ACC112 (cell line): ENCODE measurements at regions not wholly inside any gene's neighbourhood (a gene's known extent, or its start where the extent isn't known, plus 50 kb on each side); places are given as distances from the start of the nearest gene placed in this dataset.

Experiments used
- H2AFZ ChIP-seq: fragments of 200-600 bp; sonication (generic); one replicate; pipeline ENCODE4 v1.6.0; 2017; ENCODE audit warnings: antibody characterized with exemption, low read length; ENCODE audit not compliant: unreplicated experiment
- H3K27ac ChIP-seq: fragments of 200-600 bp; sonication (generic); 2 replicates; pipeline ENCODE4 v1.5.1; 2014; ENCODE audit warnings: low read depth, mild to moderate bottlenecking, antibody characterized with exemption, low read length, moderate library complexity
- H3K27me3 ChIP-seq: fragments of 200-600 bp; sonication (generic); 2 replicates; pipeline ENCODE4 v1.6.1; 2014; ENCODE audit warnings: mild to moderate bottlenecking, antibody characterized with exemption, low read length, moderate library complexity, mixed read lengths; ENCODE audit not compliant: insufficient read depth
- H3K36me3 ChIP-seq: fragments of 200-600 bp; sonication (generic); 2 replicates; pipeline ENCODE4 v1.6.1; 2016; ENCODE audit warnings: mild to moderate bottlenecking, antibody characterized with exemption, low read length, moderate library complexity, mixed read lengths; ENCODE audit not compliant: insufficient read depth
- H3K4me1 ChIP-seq: fragments of 200-600 bp; sonication (generic); one replicate; pipeline ENCODE4 v1.6.1; 2016; ENCODE audit warnings: low read length, mixed read lengths; ENCODE audit not compliant: insufficient read depth, unreplicated experiment, control insufficient read depth
- H3K4me3 ChIP-seq: fragments of 200-600 bp; sonication (generic); 2 replicates; pipeline ENCODE4 v1.5.1; 2014; ENCODE audit warnings: mild to moderate bottlenecking, low read depth, low read length
- H3K79me2 ChIP-seq: fragments of 200-600 bp; sonication (generic); one replicate; pipeline ENCODE4 v1.6.0; 2016; ENCODE audit warnings: low read length; ENCODE audit not compliant: control insufficient read depth, unreplicated experiment, insufficient read depth

DNA sequence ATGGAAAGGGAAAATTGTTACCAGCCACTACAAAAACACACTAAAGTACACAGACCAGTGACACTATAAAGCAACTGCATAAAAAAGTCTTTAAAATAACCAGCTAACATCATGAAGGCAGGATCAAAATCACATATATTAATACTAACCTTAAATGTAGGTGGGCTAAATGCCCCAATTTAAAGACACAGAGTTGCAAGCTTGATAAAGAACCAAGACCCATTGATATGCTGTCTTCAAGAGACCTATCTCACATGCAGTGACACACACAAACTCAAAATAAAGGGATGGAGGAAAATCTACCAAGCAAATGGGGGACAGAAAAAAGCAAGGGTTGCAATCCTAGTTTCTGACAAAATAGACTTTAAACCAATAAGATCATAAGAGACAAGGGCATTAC lies 246.3 kb downstream of the SEC16B start:
- no peaks in the 10 kb centered on the region for H3K36me3 ChIP-seq

DNA sequence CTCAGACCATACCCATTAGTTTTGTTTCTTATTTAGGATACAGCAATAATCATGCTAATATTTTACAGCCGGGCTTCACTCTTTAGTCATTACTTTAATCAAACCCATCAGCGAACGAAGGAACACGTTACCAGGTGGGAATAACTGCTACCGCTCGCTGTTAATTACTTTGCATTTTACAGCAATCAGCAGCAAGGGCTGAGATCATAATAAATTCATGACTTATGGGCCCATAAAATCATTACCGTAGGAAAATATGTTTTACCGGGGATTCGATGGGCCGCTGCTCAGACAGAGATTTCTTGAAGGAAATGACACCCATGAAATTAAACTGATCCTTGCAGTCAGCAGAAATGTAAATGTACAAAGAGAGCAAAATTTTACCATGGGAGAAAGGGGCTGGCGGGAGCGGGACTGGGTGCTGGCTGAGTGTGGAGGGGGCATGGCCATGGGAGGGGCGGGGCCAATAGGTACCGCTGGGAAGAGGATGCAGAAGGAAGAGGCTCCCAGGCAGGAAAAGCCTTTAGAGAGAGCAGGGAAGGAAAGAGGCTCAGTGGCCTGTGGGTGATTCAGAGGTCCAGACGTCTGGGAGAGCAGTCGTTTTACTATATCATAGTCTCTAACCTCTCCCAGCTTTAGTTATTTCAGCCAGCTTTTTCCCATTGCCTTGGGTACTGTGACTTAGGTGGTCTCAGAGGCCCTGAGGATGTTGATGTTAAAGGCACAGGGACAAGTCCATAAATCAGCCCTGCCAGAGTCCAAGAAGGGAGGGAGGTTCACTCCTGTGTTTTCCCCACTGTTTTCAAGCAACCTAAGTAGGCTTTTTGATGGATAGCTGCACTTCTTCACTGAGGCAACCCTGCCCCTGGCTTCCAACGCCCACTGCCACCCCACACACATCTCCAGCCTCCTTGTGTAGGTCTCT lies 258.9 kb downstream of the SEC16B start:
- H3K79me2 ChIP-seq, result no peaks in the 10 kb centered on the region
- no peak overlapping the region for H2AFZ ChIP-seq
- H3K36me3 ChIP-seq, result no peaks in the 10 kb centered on the region
- no peaks in the 10 kb centered on the region for H3K27me3 ChIP-seq
- no peak overlapping the region for H3K4me3 ChIP-seq
- H3K4me1 ChIP-seq, result no peaks in the 10 kb centered on the region
- H3K27ac ChIP-seq, result no peak overlapping the region

More for the DNA sequence above, 246.3 kb downstream of the SEC16B start:
- Histone ChIP-seq H3K27me3 (no peaks in the 10 kb centered on the region), H3K27ac (no peak overlapping the region), H3K79me2 (no peaks in the 10 kb centered on the region), H3K4me3 (no peak overlapping the region), H2AFZ (no peak overlapping the region), H3K4me1 (no peaks in the 10 kb centered on the region)

DNA sequence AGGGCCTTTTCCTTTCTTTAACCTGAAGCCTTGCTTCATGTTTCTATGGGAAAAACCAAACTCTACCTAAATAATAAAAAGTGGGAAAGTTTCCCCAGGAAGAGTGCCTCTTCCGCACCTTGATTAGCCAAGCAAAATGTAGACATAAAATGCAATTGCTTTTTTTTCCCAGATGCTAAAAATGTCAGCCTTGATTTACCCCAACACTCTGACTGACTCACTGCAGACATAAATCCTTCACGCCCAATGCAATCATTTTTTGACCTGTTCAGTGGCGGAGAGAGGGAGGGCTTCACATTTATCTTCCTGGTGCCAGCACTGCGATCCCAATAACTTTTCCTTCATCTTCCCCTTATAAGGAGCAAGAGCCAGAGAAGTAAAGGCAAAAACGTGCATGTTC lies 261.5 kb downstream of the SEC16B start:
- Histone ChIP-seq H2AFZ (no peak overlapping the region), H3K79me2 (no peaks in the 10 kb centered on the region), H3K27me3 (no peaks in the 10 kb centered on the region), H3K36me3 (no peaks in the 10 kb centered on the region), H3K4me3 (no peak overlapping the region), H3K27ac (no peak overlapping the region), H3K4me1 (no peaks in the 10 kb centered on the region)

DNA sequence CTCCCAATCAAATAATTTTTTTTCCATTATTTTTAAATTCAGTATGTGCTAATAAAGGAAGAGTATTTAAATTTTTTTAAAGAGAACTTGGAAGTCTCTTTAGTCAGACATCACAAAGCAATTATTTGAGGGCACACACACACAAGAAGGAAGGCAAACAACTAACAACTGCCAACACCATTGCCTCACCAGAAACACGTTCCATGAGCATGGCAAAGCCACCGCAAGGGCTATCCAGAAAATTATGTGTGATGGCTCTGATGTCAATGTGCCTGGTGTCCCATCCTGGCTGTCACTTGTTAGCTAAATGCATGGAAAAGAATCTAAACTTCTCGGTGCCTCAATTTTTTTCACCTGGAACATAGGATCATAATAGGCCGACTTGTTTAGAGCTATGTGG lies 262.9 kb downstream of the SEC16B start:
- no peak overlapping the region for H3K4me3 ChIP-seq
- no peaks in the 10 kb centered on the region for H3K36me3 ChIP-seq
- H2AFZ ChIP-seq, result no peak overlapping the region
- no peak overlapping the region for H3K27ac ChIP-seq
- no peaks in the 10 kb centered on the region for H3K4me1 ChIP-seq
- H3K27me3 ChIP-seq, result no peaks in the 10 kb centered on the region
- no peaks in the 10 kb centered on the region for H3K79me2 ChIP-seq

DNA sequence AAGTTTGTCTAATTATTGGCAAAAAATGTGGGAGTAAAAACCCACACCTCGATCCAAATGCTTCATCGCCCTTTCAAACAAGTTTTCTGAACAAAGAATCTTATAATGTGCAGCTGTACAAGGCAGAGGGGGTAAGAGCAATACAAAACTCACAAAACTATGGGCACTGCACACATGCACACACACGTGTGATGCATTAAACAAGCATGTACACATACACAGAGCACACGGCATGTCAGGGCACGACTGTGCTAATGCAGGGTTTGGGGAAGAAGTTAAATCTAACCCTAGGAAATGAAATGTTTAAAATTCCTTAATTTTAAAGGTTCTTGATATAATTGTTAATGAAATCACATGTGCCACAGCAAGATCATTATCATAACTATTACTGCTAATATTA lies 264.0 kb downstream of the SEC16B start:
- Histone ChIP-seq H3K27ac (no peak overlapping the region), H3K4me1 (no peaks in the 10 kb centered on the region), H3K36me3 (no peaks in the 10 kb centered on the region), H3K79me2 (no peaks in the 10 kb centered on the region), H3K4me3 (no peak overlapping the region), H3K27me3 (no peaks in the 10 kb centered on the region), H2AFZ (no peak overlapping the region)

DNA sequence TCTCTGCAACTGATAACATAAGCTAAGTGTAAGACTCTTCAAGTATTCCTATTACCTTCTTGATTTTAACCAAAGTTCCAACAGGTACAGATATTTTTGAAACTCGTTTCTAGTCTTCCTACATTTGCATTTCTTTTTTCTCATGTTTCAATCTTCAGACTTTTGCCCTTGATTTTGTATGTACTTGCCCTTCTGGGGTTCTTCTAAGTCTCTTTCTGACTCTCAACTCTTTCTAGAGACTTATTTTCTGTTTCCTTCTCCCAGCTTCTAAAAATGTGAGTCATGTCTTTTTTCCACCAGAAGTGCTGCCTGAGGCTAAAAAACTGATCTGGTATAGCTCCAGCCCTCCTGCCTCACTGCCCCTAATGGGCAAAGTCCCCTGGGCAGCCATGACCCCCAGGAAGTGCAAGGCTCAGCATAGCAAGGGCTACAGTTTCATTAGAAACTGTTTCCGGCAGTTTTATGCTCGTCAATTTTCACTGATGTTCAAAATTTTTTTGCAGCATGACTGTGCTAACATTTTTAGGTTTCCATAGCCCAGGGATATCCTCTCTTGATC lies 265.9 kb downstream of the SEC16B start:
- Histone ChIP-seq H3K4me1 (no peaks in the 10 kb centered on the region), H3K36me3 (no peaks in the 10 kb centered on the region), H3K27ac (no peak overlapping the region)

DNA sequence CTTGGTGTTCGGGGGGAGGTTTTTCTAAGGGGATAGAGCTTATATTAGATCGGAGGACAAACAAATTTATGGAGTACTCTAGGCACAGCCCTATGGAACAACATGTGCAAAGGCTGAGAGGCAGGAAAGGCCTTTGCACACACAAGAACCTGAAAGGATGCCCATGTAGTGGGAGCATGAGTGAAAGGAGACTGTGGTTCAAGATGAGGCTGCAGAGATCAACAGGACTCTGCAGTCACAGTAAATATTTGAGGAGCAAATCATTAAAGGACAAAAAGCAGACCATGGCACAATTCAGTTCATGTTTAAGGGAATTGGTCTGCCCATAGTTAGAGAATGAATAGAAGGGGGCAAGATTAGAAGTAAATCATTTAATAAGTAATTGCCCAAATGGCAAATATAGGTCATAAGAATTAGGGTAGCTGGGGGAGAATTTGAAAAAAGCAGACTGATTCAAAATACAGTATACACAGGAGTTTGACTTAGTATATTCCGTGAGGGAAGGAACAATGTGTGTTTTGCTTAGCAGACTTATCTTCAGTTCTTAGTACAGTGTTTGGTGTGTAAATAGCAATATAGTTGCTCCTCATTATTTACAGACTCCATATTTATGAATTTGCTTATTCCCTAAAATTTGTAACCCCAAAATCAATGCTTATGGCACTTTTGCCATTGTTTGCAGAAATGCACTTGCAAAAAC lies 268.1 kb downstream of the SEC16B start:
- H3K27ac ChIP-seq, result no peak overlapping the region
- H2AFZ ChIP-seq, result no peak overlapping the region
- no peaks in the 10 kb centered on the region for H3K36me3 ChIP-seq
- no peaks in the 10 kb centered on the region for H3K4me1 ChIP-seq
- H3K4me3 ChIP-seq, result no peak overlapping the region
- H3K79me2 ChIP-seq, result no peaks in the 10 kb centered on the region
- no peaks in the 10 kb centered on the region for H3K27me3 ChIP-seq

More for the DNA sequence above, 265.9 kb downstream of the SEC16B start:
- Histone ChIP-seq H2AFZ (no peak overlapping the region), H3K79me2 (no peaks in the 10 kb centered on the region), H3K4me3 (no peak overlapping the region), H3K27me3 (no peaks in the 10 kb centered on the region)

DNA sequence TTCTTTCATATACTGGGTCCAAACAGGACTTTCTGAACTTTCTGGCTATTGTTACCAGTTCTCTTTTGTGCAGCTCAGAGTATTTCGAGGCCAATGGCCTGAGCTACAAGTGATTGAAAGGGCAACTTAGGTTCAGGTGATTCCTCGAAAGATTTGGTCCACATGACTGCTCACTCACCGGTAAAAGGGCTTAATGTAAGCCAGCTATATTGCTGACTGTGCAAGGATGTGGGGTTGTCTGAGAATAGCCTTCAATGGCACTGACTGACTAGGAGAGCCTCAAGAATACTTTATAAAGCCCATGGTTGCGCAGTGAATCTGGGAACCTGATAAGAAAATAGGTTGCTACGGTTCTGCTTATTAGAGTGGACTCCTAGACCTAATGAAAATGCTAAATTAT lies 269.0 kb downstream of the SEC16B start:
- H3K27ac ChIP-seq, result no peak overlapping the region

DNA sequence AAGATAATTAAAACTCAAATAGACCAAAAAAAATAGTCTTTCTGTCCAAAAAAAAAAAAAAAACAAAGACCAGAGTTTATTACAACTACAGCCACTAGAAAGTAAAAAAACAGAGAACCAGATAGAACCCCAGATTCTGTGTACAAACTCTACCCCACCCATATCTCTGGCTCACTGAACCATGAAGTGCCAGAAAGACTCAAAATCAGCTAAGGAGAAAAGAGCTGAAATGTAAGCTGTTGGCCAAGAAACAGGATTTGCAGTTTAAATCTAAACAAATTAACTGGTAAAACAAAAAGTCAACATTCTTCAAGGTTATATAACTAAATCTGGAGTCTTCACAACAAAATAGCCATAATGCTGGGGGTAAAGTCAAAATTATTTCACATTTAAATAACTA lies 278.9 kb downstream of the SEC16B start:
- H3K36me3 ChIP-seq, result no peaks in the 10 kb centered on the region
- no peaks in the 10 kb centered on the region for H3K4me1 ChIP-seq
- no peaks in the 10 kb centered on the region for H3K79me2 ChIP-seq
- H3K27ac ChIP-seq, result no peak overlapping the region
- no peak overlapping the region for H2AFZ ChIP-seq
- H3K4me3 ChIP-seq, result no peak overlapping the region
- H3K27me3 ChIP-seq, result no peaks in the 10 kb centered on the region

More for the DNA sequence above, 269.0 kb downstream of the SEC16B start:
- H3K4me3 ChIP-seq, result no peak overlapping the region
- H3K79me2 ChIP-seq, result no peaks in the 10 kb centered on the region
- H3K4me1 ChIP-seq, result no peaks in the 10 kb centered on the region
- H3K36me3 ChIP-seq, result no peaks in the 10 kb centered on the region
- H3K27me3 ChIP-seq, result no peaks in the 10 kb centered on the region
- H2AFZ ChIP-seq, result no peak overlapping the region

DNA sequence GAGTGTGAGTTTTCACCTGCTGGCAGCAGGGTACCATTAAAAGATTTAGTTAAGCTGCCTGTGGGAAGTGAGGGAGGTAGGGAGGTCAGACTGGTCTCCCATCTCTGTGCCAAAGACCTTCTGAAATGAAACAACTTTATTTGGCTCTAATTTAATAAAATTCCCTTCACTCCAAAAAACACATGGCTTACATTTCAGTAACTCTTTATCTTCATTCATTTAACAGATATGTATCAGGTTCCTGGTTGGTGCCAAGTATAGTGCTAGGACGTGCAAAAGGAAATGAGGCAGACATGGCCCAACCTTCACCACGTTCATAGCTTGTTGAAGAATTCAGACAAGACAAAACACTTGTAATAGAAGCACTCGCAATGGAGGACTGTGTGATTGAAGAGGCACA lies 282.3 kb downstream of the SEC16B start:
- H3K36me3 ChIP-seq, result no peaks in the 10 kb centered on the region
- no peaks in the 10 kb centered on the region for H3K79me2 ChIP-seq
- no peak overlapping the region for H3K4me3 ChIP-seq
- H3K27me3 ChIP-seq, result no peaks in the 10 kb centered on the region
- H3K27ac ChIP-seq, result no peak overlapping the region
- no peak overlapping the region for H2AFZ ChIP-seq
- no peaks in the 10 kb centered on the region for H3K4me1 ChIP-seq
